Ishikawa (cell line): ENCODE measurements at regions not wholly inside any gene's neighbourhood (a gene's known extent, or its start where the extent isn't known, plus 50 kb on each side); places are given as distances from the start of the nearest gene placed in this dataset.

Experiments
- CEBPB ChIP-seq: IDR thresholded peaks from 2 replicates; pipeline ENCODE4 v1.6.1; 2012
- CREB1 ChIP-seq: IDR thresholded peaks from 2 replicates; pipeline ENCODE4 v1.6.1; 2012; ENCODE audit warnings: low read depth
- EGR1 ChIP-seq: IDR thresholded peaks from 2 replicates; pipeline ENCODE4 v1.6.1; 2012
- FOXM1 ChIP-seq: IDR thresholded peaks from 2 replicates; pipeline ENCODE4 v1.6.1; 2012; ENCODE audit warnings: low read depth, borderline replicate concordance
- MAX ChIP-seq: IDR thresholded peaks from 2 replicates; pipeline ENCODE4 v1.6.1; 2012
- TAF1 ChIP-seq: IDR thresholded peaks from 2 replicates; pipeline ENCODE4 v1.6.1; 2012; ENCODE audit warnings: low read depth, mild to moderate bottlenecking
- USF1 ChIP-seq: IDR thresholded peaks from 2 replicates; pipeline ENCODE4 v1.6.1; 2012
- YY1 ChIP-seq: IDR thresholded peaks from 2 replicates; pipeline ENCODE4 v1.6.1; 2012; ENCODE audit warnings: low read depth

DNA sequence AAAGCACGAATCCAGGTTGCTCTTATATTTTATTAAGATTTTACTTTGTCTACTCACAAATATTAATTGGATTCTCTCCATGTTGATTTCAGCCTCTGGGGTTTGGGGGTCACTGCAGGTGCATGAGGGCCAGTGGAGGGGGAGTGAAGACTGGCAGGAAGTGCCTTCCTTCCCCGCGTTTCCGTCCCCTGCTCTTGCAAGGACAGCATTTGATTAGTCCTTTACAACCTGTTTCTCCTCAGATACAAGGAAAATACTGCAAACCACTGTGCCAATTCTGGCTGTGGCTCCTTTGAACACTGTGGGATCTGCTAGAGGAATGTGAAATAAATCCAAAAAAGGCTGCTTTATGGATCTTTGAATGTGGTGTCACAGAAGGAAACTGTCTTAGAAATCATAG is 291.8 kb downstream of the ETNK1 start:
- TF ChIP-seq CREB1 (no peak), MAX (no peak), EGR1 (no peak), USF1 (no peak), FOXM1 (no peak), YY1 (no peak), TAF1 (no peak), CEBPB (no peak)
